ACHN (cell line): ENCODE measurements at regions not wholly inside any gene's neighbourhood (a gene's known extent, or its start where the extent isn't known, plus 50 kb on each side); places are given as distances from the start of the nearest gene placed in this dataset.
A peak's percentile ranks its signal among the peaks of the same experiment; 100 is the strongest.

Experiments
- DNase-seq: peaks from one replicate; pipeline ENCODE4 v3.0.0-alpha.2; 2015
- in situ Hi-C: cut with HindIII; loops from 2 replicates; pipeline ENCODE4 v1.10.0; 2017; ENCODE audit warnings: low sequenced_read_pairs, low pct_ligation_motif_present, low pct_unique_long_range_greater_than_20kb

- DNase-seq = no peak
- in situ Hi-C loops = no loop called here
Measured at GRCh38 chr6:148218542-148219258, 123.9 kb upstream of the SASH1 start.

DNA sequence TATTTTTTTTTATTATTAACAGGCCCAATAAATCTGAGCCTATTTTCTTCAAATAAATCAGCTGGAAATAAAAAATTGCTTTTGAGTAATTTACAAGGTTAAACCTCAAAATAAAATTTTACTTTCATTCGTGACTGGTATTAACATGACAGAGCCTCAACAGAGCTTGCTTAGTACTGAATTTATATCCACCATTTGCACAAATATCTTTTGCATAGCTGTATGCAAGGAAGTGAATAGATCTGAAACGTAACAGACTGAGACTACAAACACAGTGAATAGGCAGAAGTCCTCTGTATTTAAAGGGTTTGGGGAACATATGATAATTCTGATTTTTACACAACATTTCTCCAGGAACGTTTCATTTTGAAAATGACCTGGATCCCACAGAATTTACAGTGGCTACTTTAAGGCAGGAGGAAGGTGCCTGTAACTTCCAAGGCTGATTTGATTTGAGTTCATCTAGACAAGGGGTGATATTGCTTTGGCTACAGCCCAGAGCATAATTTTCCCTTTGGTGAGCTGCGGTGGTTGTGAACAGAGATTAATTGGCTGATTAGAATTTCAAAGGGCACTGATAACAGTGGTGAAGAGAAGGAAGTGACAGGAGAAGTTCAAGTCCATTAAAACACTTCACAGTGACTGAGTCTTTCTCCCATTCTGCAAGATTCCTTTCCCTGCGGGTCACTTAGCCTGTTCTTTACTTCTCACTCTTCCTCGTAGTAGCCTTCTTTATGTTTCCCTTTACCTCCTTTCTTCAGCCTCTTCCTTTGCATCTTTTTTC lies 121.2 kb upstream of the SASH1 start:
- DNase-seq = no peak
- in situ Hi-C loops = no loop called here

GRCh38 chr6:148222376-148222775 lies 120.3 kb upstream of the SASH1 start:
- no peak for DNase-seq
- in situ Hi-C loops = no loop called here

DNA sequence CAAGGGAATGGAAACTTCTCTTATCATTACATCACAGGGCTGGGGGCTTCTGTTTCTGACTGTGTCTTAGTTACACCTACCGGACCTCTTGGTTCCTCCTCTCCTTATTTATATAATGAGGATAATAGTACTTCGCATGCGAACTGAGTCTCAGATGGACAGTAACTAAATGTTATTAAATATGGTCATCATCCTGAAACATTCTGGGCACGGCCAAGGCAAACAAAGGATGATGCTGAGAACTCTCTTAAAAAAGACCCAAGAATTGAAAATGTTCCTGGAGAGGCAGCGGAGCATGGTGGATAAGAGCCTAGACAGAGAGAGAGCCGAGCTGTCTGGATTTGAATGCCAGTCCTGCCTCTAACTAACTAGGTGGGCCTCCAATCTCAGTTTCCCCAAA lies 119.8 kb upstream of the SASH1 start:
- DNase-seq = no peak
- in situ Hi-C loops = no loop called here

GRCh38 chr6:148223424-148223842 lies 119.2 kb upstream of the SASH1 start:
- in situ Hi-C loops = no loop called here
- DNase-seq = no peak

- in situ Hi-C loops = no loop called here
- DNase-seq = no peak
Measured at GRCh38 chr6:148225871-148226270, 116.8 kb upstream of the SASH1 start.

DNA sequence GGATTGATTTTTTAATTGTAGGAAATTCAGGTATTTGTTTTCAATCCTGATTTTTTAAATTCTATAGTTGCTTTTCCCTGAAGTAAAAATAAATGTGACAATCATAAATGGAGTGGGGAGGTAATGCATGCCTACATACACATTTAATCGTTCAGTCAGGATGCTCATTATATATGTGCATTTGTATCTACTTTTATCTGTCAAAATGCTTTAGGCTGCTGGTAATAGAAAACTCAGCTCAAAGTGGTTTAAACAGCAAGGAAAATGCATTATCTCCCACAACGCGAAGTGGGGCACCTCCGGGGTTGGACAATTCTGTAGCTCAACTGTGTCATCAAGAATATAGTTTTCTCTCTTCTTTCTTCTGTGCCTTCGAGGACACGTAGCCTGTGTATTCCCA lies 116.4 kb upstream of the SASH1 start:
- in situ Hi-C loops = no loop called here
- no peak for DNase-seq

DNA sequence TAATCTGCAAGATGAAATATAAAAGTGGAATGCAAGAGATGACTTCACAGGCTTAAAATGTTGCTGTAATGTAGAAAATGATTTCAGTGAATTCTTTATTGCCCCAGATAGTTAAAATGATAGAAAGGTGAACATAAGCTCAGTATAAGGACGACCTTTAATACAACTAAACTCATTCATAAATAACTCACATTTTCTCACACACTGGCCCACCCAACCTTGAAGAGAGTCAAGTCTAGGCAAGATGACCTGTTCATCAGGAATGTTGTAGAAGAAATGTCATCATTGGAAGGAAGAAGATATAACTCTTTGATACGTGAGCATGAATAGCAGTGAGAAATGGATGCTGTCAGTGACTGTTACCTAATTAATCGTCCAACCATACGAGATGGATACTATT lies 111.1 kb upstream of the SASH1 start:
- in situ Hi-C loops = no loop called here
- peak; percentile 75 for DNase-seq

GRCh38 chr6:148235446-148235845 lies 107.2 kb upstream of the SASH1 start:
- DNase-seq = no peak
- in situ Hi-C loops = no loop called here

DNA sequence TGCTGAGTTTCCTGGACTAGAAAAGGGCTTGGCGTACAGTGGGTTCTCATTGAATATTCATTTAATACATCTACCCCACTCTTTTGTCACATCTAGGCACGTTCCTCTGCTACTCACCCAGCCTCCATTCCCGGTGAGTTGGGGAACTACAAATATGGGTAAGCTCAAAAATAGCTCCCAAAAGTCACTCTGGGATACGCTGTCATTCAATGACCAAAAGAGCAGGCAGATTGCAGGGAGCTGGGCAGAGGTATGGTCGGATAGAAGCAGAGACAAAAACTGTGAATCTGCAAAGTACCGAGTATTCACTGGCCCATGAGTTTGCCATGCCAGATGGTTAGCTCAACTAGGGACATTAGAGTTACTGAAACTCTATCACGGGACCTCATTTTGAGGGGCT lies 103.9 kb upstream of the SASH1 start:
- in situ Hi-C loops = no loop called here
- DNase-seq = no peak

DNA sequence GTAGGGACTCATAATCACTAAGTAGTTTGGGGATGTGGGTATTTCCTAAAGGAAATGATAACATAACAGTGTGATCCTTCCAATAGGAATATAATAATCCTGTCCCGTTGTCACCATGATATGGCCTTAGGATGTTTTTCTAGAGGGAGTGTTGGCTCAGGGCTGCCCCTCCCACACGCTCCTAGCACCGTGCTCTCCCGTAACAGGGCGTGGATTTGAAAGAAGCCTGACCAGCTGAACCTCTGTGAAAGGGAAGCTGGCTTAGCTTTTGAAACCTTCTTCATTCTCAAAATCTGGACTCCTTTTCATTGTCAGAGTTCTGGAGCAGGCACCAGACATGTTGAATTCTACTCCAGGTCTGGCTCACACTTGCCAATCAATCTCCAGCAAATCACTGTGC lies 103.4 kb upstream of the SASH1 start:
- in situ Hi-C loops = no loop called here
- DNase-seq = no peak

DNA sequence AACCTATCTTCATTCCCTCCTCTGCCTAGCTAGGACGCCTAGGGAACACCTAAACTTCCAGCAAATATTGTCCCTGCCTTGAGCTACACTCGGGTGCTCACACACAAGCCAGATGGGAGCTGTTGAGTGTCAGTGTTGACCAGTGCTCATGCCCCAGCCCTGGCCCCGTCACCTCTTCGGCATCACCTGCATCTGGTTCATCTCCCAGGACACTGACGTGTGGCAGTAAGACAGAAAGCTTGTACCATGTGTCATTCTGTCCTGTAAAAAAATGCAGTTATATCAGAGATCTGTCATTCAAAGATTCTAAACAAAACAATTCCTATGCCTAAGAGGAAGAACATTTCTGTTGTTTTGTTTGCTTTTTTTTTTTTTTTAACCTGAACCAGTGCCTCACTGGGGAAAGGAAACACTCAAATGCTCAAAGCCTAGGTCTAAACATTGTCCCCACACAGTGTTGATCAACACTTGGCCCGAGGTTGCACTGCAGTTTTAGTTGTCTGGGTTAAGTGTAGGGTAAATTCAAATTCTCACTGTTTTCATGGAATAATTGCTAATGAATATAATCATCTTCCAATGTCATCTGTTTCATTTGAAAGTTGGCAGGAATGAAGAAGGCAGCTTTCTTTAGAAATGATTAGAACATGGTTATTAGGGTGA lies 102.7 kb upstream of the SASH1 start:
- no peak for DNase-seq
- in situ Hi-C loops = no loop called here

DNA sequence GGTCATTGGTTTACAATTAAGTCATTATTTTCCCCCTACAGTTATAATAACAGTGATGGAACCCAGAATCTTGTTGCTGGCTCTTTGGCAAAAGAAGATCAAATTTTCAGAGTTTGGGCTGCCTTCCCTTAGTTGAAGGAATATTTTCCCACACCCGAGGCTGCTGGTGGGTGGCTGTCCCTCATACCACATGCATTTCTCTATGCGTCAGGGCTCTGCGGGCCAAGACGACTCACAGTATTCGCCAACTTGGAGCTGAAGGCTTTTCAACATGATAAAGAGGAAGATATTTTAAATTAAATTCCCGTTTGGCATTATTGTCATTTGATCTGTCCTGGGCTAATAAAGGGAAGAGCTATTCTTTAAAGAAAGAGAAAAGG lies 102.2 kb upstream of the SASH1 start:
- in situ Hi-C loops = no loop called here
- DNase-seq = no peak

DNA sequence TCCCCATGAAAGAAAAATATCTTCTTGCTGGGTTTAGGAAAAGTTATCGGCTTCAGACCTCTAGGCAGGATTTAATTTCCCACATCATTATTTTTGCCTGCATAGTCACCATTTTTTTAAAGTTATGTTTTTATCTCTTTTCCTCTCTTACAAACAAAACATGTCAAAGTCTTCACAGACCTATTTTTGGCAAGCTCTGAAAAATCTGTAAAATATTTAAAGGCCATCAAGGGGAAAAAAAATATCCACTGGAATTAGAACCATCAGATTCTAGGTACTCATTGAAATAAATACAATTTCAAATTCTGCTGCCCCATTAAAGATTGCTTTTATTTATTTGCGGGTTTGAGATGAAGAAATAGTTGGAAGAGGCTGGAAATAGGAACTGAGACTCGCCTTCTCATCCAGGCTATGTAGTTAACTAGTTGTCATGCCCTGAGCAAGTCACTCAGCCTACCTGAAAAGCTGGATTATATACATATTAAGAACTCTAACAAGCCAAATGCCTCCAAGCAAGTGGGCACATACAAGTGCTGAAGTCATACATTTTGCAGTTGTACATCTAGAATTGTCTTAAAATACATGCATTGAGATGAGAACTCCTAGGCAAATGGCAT lies 101.7 kb upstream of the SASH1 start:
- in situ Hi-C loops = no loop called here
- DNase-seq = no peak

DNA sequence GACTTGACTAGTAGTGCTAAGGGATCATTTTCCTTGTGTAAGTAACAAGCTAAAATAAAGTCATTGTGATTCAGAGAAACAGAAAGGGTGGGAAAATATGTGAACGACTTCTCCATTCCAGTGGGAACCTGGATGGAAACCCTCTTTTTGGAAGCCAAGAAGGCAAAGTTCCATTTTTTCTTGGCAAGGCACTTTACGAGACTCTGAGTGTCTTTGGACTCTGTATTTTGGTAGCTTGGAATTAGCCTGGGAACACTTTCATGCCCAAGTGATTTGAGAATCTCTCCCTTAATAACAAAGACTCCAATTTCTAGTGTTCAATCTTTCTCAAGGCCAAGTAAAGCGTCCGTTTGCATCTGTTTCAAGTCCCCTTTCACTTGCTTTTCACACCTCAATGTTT lies 100.5 kb upstream of the SASH1 start:
- in situ Hi-C loops = no loop called here
- no peak for DNase-seq

GRCh38 chr6:148244217-148244935 lies 98.3 kb upstream of the SASH1 start:
- no peak for DNase-seq
- in situ Hi-C loops = no loop called here

GRCh38 chr6:148247386-148248063 lies 95.1 kb upstream of the SASH1 start:
- no peak for DNase-seq
- in situ Hi-C loops = no loop called here

- no peak for DNase-seq
- in situ Hi-C loops = no loop called here
Measured at GRCh38 chr6:148249160-148249559, 93.5 kb upstream of the SASH1 start.
